GM21447 (cell line): ENCODE measurements at regions not wholly inside any gene's neighbourhood (a gene's known extent, or its start where the extent isn't known, plus 50 kb on each side); places are given as distances from the start of the nearest gene placed in this dataset.

Experiments
- ATAC-seq: cut with Tn5 transposase; IDR thresholded peaks from one replicate; pipeline ENCODE4 v1.9.1; 2021; ENCODE audit not compliant: unreplicated experiment

DNA sequence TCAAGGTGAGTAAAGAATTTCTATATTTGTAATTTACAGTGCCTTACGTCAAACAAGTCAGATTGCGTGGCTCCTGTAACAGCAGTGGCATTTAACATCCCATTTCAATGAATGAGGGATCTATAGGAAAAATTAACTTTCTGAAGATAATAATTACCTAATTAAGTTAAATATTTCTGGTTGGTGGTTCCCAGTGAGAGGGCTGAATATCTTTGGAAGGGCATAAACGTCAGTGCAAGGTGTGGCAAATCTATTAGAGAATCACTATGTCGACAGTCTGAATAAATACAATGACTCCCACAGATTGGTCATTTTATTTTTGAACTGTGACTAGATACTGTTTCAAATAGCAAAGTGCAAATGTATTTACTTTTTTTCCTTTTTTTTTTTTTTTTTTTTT, 80.0 kb downstream of the S1PR1 start:
- no peak for ATAC-seq

DNA sequence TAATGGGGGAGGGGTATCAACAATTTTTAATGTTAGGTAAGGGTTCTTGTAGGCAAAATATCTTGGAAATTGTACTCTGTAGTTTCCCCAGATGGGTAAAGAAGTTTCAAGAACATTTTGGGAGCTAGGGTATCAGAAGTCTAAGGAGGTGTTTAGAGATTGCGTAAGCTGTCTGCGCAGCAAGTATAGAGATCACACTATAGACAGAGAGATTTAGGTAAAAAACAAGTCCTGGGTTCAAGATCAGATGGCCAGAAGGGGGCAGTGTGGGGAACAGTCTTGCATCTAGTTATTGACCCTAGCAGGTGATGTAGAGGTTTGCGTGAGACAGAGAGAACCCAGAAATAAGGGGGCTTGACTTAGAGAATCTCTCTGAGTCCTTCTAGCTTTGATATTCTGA, 80.8 kb downstream of the S1PR1 start:
- no peak for ATAC-seq

- ATAC-seq = no peak
These were observed 86.7 kb downstream of the S1PR1 start for GRCh38 chr1:101323535-101323934.

DNA sequence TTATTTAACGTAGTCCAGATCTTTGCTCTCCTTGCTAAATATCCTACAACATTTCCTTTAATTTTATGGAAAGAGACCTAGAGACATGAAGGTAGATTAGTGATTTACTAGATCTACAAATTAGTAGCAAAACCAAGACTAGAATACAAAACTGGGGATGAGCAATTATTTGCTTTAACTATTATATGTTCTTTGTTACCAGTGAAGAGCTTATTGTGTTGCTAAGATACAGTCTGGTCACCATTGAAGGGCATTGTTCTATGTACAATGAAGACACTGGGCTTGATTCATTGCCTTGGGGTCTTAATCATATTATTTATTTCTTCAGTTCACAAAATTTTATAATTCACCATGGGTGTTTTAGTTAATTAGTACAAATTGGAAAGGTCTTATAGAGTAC, 88.3 kb downstream of the S1PR1 start:
- ATAC-seq = no peak

GRCh38 chr1:101330427-101331130, 93.8 kb downstream of the S1PR1 start:
- ATAC-seq = no peak

DNA sequence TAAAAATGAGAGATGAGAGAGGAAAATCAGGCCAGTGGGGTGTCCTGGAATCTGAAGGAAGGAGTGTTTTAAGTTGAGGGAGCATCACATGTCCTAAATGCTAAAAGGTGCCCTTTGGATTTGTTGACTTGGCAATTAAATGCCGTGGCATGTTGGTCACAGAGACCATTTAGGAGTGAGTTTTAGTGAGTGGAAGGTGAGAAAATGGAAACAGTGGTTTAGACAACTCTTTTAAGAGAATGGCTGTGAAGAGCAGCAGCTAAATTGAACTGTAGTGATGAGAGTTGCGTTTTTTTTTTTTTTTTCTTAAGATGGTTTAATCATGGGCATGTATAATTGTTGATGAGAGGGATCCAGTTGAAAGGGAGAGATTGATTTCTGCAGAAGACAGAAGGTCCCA, 95.0 kb downstream of the S1PR1 start:
- ATAC-seq = no peak

- no peak for ATAC-seq
These were observed 95.8 kb downstream of the S1PR1 start for GRCh38 chr1:101332633-101333032.

GRCh38 chr1:101333186-101333585, 96.4 kb downstream of the S1PR1 start:
- ATAC-seq = no peak

DNA sequence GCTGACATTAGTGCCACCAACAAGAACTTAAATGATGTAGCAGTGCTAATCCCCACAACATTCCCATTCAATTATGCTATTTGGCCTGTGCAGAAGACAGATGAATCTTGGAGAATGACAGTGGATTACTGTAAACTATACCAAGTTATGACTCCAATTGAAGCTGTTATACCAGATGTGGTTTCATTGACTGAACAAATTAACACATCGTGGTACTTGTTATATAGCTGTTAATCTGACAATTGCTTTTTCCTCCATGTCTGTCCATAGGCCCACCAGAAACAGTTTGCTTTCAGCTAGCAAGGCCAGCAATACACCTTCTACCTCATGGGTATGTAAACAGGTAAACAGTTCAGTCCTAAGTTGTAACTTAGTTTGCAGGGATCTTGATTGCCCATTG, 101.1 kb downstream of the S1PR1 start:
- no peak for ATAC-seq

DNA sequence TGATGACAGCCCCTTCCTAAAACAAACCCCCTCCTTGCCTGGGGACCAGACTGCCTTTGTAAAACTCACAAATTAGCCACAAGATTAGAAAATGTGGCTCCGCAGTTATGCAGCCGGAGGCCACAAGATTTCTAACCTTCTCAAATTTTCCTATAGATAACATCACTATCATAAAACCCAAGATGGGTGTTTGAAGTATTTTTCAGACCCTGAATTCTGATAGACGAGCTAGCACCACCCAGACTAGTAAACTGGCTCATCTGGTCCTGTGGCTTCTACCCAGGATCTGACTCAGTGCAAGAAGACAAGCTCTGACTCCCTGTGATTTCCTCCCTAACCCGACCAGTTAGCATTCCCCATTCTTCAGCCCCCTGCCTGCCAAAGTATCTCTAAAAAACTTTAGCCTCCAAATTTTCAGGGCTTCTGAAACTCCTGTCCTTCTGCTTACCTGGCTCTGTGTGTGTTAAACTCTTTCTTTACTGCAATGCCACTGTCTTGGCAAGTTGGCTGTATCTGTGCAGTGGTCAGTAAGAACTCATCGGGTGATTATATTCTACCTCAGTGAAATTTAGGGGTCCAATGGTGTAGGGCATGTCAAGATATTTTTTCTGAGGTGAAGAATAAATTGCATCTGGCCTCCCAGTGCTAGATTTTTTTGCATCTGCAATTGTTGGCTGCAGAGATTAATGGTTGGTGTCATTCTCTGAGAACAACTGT, 102.1 kb downstream of the S1PR1 start:
- ATAC-seq = no peak

- no peak for ATAC-seq
These were observed 107.9 kb downstream of the S1PR1 start for GRCh38 chr1:101344745-101345144.

GRCh38 chr1:101346419-101346818, 109.6 kb downstream of the S1PR1 start:
- ATAC-seq = no peak

DNA sequence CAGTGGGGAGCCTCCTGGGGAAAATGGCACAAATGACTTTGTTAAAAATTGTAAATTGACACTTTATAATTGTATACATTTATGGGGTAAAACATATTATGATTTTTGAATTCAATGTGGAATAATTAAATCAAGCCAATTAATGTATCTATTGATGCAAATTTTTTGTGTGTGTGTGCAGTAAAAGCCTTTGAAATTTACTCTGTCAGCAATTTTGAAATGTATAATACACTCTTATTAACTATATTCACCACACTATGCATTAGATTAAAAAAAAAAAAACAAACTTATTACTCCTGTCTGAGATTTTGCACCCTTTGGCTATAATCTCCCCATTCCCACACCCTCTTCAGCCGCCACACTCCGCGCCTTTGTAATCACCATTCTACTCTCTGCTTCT, 119.2 kb downstream of the S1PR1 start:
- no peak for ATAC-seq

- ATAC-seq = no peak
These were observed 120.0 kb downstream of the S1PR1 start for GRCh38 chr1:101356604-101357443.

DNA sequence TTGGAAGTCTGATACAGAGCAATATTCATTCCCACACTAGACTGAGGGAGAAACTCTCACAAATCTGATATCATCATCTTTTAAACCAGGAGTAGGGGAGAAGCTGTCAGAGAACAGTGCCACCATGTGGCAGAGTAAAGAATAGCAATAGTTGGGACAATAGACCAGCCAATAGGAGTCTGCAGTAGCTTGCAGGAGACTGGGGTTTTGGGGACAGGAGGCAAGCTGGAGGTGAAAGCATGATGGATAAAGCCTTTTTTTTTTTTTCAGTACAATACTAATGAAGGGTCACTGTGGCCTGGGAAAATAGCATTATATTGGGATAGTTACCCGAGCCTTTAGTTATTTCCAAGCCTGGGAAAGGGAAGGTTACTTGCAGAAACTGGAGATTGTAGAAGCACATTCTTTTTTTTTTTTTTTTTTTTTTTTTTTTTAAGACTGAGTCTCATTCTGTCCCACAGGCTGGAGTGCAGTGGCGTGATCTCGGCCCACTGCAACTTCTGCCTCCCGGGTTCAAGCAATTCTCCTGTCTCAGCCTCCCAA, 120.7 kb downstream of the S1PR1 start:
- peak; percentile 97 for ATAC-seq

- ATAC-seq = no peak
These were observed 123.7 kb downstream of the S1PR1 start for GRCh38 chr1:101360506-101360905.

- no peak for ATAC-seq
These were observed 127.1 kb downstream of the S1PR1 start for GRCh38 chr1:101363891-101364318.

DNA sequence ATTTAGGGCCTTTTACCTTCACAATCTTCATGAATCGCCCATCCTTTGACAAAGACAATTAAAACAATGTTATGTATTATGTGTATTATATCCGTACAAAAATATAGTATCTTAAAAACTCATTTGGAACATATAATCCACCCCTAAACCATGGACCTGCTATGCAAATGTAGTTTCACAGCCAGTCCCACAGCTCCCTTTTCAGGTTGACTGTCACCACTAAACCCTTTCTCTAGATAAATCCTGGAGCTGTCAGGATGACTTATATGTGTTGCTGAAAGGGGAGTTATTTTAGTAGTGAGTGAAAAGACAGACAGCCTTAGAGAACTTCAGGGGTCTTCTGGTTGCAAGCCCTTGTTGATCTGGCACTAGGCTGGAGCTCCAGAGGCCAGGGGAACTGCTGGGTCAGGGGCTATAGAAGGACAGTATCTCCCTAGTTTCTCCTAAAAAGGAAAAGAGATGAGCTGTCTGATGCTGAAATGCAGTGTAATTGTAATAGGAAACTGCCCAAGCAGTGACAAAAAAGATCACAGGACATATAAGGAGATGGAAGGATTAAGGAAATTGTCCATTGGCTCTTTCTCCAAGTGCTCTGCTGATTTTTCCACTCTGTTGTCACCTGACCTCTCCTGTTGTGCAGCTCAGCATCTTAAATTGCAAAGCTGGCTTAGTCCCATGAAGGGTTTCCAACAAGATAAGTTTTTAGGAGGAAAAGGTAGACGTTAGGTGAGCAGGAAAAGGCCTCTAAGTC, 127.7 kb downstream of the S1PR1 start:
- ATAC-seq = no peak

GRCh38 chr1:101365186-101365585, 128.4 kb downstream of the S1PR1 start:
- no peak for ATAC-seq

DNA sequence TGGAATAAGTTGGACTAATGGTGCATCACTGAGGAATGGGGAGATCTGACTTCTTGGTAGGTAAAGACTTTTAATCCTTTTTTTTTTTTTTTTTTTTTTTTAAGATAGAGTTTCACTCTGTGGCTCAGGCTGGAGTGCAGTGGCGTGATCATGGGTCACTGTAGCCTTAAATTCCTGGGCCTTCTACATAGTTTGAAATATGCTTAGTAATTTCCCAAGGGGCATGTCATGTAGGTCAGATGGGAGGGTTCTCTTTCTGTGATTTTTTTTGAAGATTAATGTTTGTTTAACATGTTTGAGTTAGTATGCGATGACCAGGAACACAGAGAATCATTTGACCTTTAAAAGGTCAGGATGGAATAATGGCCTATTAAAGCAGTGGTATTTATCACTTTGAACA, 129.1 kb downstream of the S1PR1 start:
- no peak for ATAC-seq
